ENCODE measurements at regions not wholly inside any gene's neighbourhood (a gene's known extent, or its start where the extent isn't known, plus 50 kb on each side); places are given as distances from the start of the nearest gene placed in this dataset.

GRCh38 chr2:21412944-21413443 is 289.2 kb downstream of the TDRD15 start (continued):
- no peak for TF ChIP-seq ZBTB39 (CRISPR knock-in tag; IDR thresholded peaks at IDR 0.05)
- no peak for TF ChIP-seq SMAD9 (CRISPR knock-in tag; IDR thresholded peaks at IDR 0.05)
- TF ChIP-seq TARDBP (CRISPR knock-in tag; IDR thresholded peaks at IDR 0.05) = no peak
- no peak for TF ChIP-seq MEIS1 (CRISPR knock-in tag; IDR thresholded peaks at IDR 0.05; ENCODE audit: borderline replicate concordance)

GRCh38 chr2:21415234-21415633 is 291.5 kb downstream of the TDRD15 start:
- ChIA-PET CTCF (ENCODE audit: low intra/inter-chr PET ratio, low total read pairs) (no interaction called here), POLR2A (no interaction called here)
- no peak overlapping the region for H3K27ac ChIP-seq (ENCODE audit: extremely low read length, insufficient read depth, low read length)
- peaks cover 0 to under 1% of the 10 kb centered on the region in 2 experiments; a peak in 1 of 5 replicates for H3K27me3 ChIP-seq (ENCODE audit: control insufficient read depth in 1 of 2, insufficient read depth in 2 of 2, low read length in 2 of 2)
- no TSS peak for BruUV-seq (replicated peaks)
- intact Hi-C loops (cut with micrococcal nuclease; ENCODE audit: unreplicated experiment) (no loop called here), in situ Hi-C loops (cut with HindIII; ENCODE audit: extremely low pct_ligation_motif_present, low pct_unique_long_range_greater_than_20kb) (no loop called here)
- TF ChIP-seq EHMT2 (IDR thresholded peaks at IDR 0.05; ENCODE audit: borderline replicate concordance, low read depth, low read length) = no peak
- no peak for TF ChIP-seq POGZ (CRISPR knock-in tag; IDR thresholded peaks at IDR 0.05)
- peak; percentile 23; the same call in 1 of the 2 replicates for TF ChIP-seq STAG1 (CRISPR knock-in tag; IDR thresholded peaks at IDR 0.05)
- TF ChIP-seq MBD4 (IDR thresholded peaks at IDR 0.05; ENCODE audit: borderline replicate concordance, low read length) = no peak
- no peak for TF ChIP-seq ZBTB14 (CRISPR knock-in tag; IDR thresholded peaks at IDR 0.05)
- TF ChIP-seq ZNF678 (CRISPR knock-in tag; IDR thresholded peaks at IDR 0.05) = no peak
- no peak for TF ChIP-seq ELF1 (CRISPR knock-in tag; IDR thresholded peaks at IDR 0.05)
- peak; percentile 92 for TF ChIP-seq ZNF263 (CRISPR knock-in tag; IDR thresholded peaks at IDR 0.05)
- TF ChIP-seq ATM (IDR thresholded peaks at IDR 0.05; ENCODE audit: borderline replicate concordance) = no peak
- no peak for TF ChIP-seq TAF1 (CRISPR knock-in tag; IDR thresholded peaks at IDR 0.05)
- ATAC-seq (peak; percentile 84), DNase-seq (ENCODE audit: low spot score) (peak; percentile 23), FAIRE-seq (peak; percentile 80)
- H3K36me3 ChIP-seq (replicated peaks in 1 of 2; ENCODE audit: control insufficient read depth in 1 of 2, insufficient read depth in 2 of 2, low read length in 2 of 2) = no peaks in the 10 kb centered on the region
- H3K4me1 ChIP-seq (ENCODE audit: insufficient read depth, low read length) = peaks cover 11% of the 10 kb centered on the region; the same call in 1 of the 2 replicates
- no peaks in the 10 kb centered on the region for H3K9me3 ChIP-seq (ENCODE audit: low read length)
- no peaks in the 10 kb centered on the region for H3K79me2 ChIP-seq (ENCODE audit: insufficient read depth, low read length)
- WGBS (ENCODE audit: low lambda C conversion rate) = 6% methylated on average over 3 of the region's 3 CpGs
- H3K4me3 ChIP-seq (replicated peaks in 1 of 3; ENCODE audit: insufficient read depth in 1 of 3, low read depth in 2 of 3, low read length in 3 of 3) = no peak overlapping the region
- H3K4me2 ChIP-seq (ENCODE audit: low read depth, low read length) = no peak overlapping the region
- no peak overlapping the region for H2AFZ ChIP-seq (ENCODE audit: low read length)
- no peaks in the 10 kb centered on the region for H4K20me1 ChIP-seq (ENCODE audit: insufficient read depth, low read length)
- H3K9ac ChIP-seq (ENCODE audit: insufficient read depth, low read depth, low read length) = no peak overlapping the region

Data from HepG2 (cell line).